Endothelial cell of umbilical vein (primary cell): ENCODE measurements at regions not wholly inside any gene's neighbourhood (a gene's known extent, or its start where the extent isn't known, plus 50 kb on each side); places are given as distances from the start of the nearest gene placed in this dataset.

Experiments
- BruUV-seq: library from RNA; stranded (reverse); fragments of 400-500 nt; replicated peaks from 2 replicates; lab custom pipeline; 2021; lab: Mats Ljungman, UMichigan
- CTCF ChIA-PET: fragments of 300-600, 350-600 bp; sonication (Branson Sonifier 250); formaldehyde crosslinking; loops from one replicate; lab custom pipeline; 2021; ENCODE audit warnings: antibody characterized with exemption, inconsistent platforms; lab: Charles Lee
- POLR2A ChIA-PET: fragments of 300-600, 350-600 bp; sonication (Branson Sonifier 250); formaldehyde crosslinking; loops from one replicate; lab custom pipeline; 2021; ENCODE audit warnings: antibody characterized with exemption, inconsistent platforms; lab: Charles Lee
- DNase-seq: peaks from one replicate; pipeline ENCODE4 v3.0.0-alpha.2; 2011; ENCODE audit warnings: low read depth, low spot score
- FAIRE-seq: peaks from 2 replicates; lab custom pipeline; 2011; peaks lifted over from hg19 to GRCh38; lab: Jason Lieb, UNC
- H2AFZ ChIP-seq: 2 replicates; pipeline ENCODE4 v1.6.0; 2012; ENCODE audit warnings: low read depth, low read length, control low read depth, inconsistent platforms
- H3K27ac ChIP-seq: 2 replicates; pipeline ENCODE4 v1.5.1; 2011; ENCODE audit warnings: low read depth, mild to moderate bottlenecking, control low read depth, low read length, moderate library complexity; ENCODE audit not compliant: insufficient read depth
- H3K27me3 ChIP-seq, 2 experiments: 2 replicates each; pipeline versions ENCODE4 v1.6.0 to v1.6.1; 2011; ENCODE audit warnings: low read length in 2 of 2, mixed read lengths in 1 of 2; ENCODE audit not compliant: control insufficient read depth in 2 of 2, insufficient read depth in 2 of 2
- H3K36me3 ChIP-seq, 2 experiments: 2 replicates in 1 of 2; 3 replicates in 1 of 2; pipeline ENCODE4 v1.5.1; 2011; ENCODE audit warnings: low read length in 2 of 2, mild to moderate bottlenecking in 1 of 2, moderate library complexity in 1 of 2; ENCODE audit not compliant: control insufficient read depth in 2 of 2, insufficient read depth in 2 of 2; ENCODE audit errors: extremely low read depth in 1 of 2
- H3K4me1 ChIP-seq: 3 replicates; pipeline ENCODE4 v1.5.1; 2011; ENCODE audit warnings: mild to moderate bottlenecking, low read length; ENCODE audit not compliant: control insufficient read depth, insufficient read depth; ENCODE audit errors: extremely low read depth
- H3K4me2 ChIP-seq: 2 replicates; pipeline ENCODE4 v1.6.1; 2011; ENCODE audit warnings: low read length, control low read depth, mixed read lengths; ENCODE audit not compliant: insufficient read depth
- H3K4me3 ChIP-seq, 3 experiments: fragments of 200-600 bp in 1 of 3; sonication (generic), shearing (Covaris generic) in 1 of 3; replicated peaks in 1 of 3; 2 replicates each; pipeline ENCODE4 v1.5.1; 2011 to 2016; ENCODE audit warnings: control low read depth in 3 of 3, low read length in 3 of 3, mild to moderate bottlenecking in 2 of 3, inconsistent platforms in 1 of 3, low read depth in 1 of 3, moderate library complexity in 1 of 3; ENCODE audit not compliant: insufficient read depth in 1 of 3
- H3K79me2 ChIP-seq: 2 replicates; pipeline ENCODE4 v1.6.0; 2012; ENCODE audit warnings: low read length, inconsistent platforms; ENCODE audit not compliant: control insufficient read depth, insufficient read depth
- H3K9ac ChIP-seq: replicated peaks from 2 replicates; pipeline ENCODE3; 2011; ENCODE audit warnings: low read length, control low read depth; ENCODE audit not compliant: insufficient read depth; ENCODE audit errors: extremely low read depth
- H3K9me1 ChIP-seq: replicated peaks from 3 replicates; pipeline ENCODE4 v1.6.0; 2011; ENCODE audit warnings: mild to moderate bottlenecking, low read length; ENCODE audit not compliant: control insufficient read depth, insufficient read depth; ENCODE audit errors: extremely low read depth
- H3K9me3 ChIP-seq: replicated peaks from 2 replicates; pipeline ENCODE4 v1.5.1; 2012; ENCODE audit warnings: low read length, inconsistent platforms; ENCODE audit not compliant: control insufficient read depth, insufficient read depth
- H4K20me1 ChIP-seq: replicated peaks from 2 replicates; pipeline ENCODE3; 2011; ENCODE audit warnings: mild to moderate bottlenecking, low read length; ENCODE audit not compliant: control insufficient read depth, insufficient read depth; ENCODE audit errors: extremely low read depth
- CTCF ChIP-seq, 2 donors: IDR thresholded peaks; 1 replicate in 1 of 2; 2 replicates in 1 of 2; pipeline ENCODE4 v1.5.1; 2011; ENCODE audit warnings: low read length in 2 of 2, mild to moderate bottlenecking in 2 of 2, moderate library complexity in 2 of 2, control low read depth in 1 of 2, inconsistent platforms in 1 of 2, low read depth in 1 of 2; ENCODE audit not compliant: insufficient read depth in 1 of 2; ENCODE audit errors: extremely low read depth in 1 of 2
- EZH2 ChIP-seq: IDR thresholded peaks from 2 replicates; pipeline ENCODE4 v1.6.1; 2012; ENCODE audit warnings: borderline replicate concordance, low read depth, mild to moderate bottlenecking, moderate library complexity, low read length, inconsistent platforms; ENCODE audit not compliant: severe bottlenecking
- FOS ChIP-seq: IDR thresholded peaks from 2 replicates; pipeline ENCODE4 v1.6.1; 2011; ENCODE audit warnings: mild to moderate bottlenecking, low read length, moderate library complexity, borderline replicate concordance; ENCODE audit not compliant: insufficient read depth
- GATA2 ChIP-seq: IDR thresholded peaks from 2 replicates; pipeline ENCODE4 v1.7.0; 2011; ENCODE audit warnings: low read depth, mild to moderate bottlenecking, moderate library complexity, mixed read lengths, low read length; ENCODE audit not compliant: insufficient read length, insufficient read depth
- JUN ChIP-seq: IDR thresholded peaks from 2 replicates; pipeline ENCODE4 v1.6.1; 2011; ENCODE audit warnings: borderline replicate concordance, low read depth; ENCODE audit not compliant: insufficient read length, insufficient read depth
- MYC ChIP-seq: IDR thresholded peaks from one replicate; pipeline ENCODE4 v1.6.1; 2011; ENCODE audit warnings: mild to moderate bottlenecking, low read depth, low read length
- POLR2A ChIP-seq: IDR thresholded peaks from 2 replicates; pipeline ENCODE4 v1.6.1; 2012; ENCODE audit warnings: low read depth, mild to moderate bottlenecking, control low read depth, low read length
- POLR2AphosphoS5 ChIP-seq: IDR thresholded peaks from 2 replicates; pipeline ENCODE4 v1.6.1; 2012; ENCODE audit warnings: low read depth, mild to moderate bottlenecking, control low read depth, low read length, moderate library complexity; ENCODE audit not compliant: insufficient read depth
- dilution Hi-C: fragments of 300-500 bp; cut with MboI; formaldehyde crosslinking; loops from one replicate; pipeline ENCODE4 v1.15.0; 2019; ENCODE audit warnings: low sequenced_read_pairs; ENCODE audit not compliant: extremely low pct_ligation_motif_present
- intact Hi-C: fragments of 100-400 bp; cut with micrococcal nuclease; formaldehyde crosslinking; loops from one replicate; pipeline ENCODE4 v1.10.0; 2022
- TF ChIP-seq, protein P1 (sequence below): IDR thresholded peaks from 2 replicates; pipeline ENCODE4 v1.6.1; 2011; ENCODE audit not compliant: insufficient read depth, insufficient read length

DNA sequence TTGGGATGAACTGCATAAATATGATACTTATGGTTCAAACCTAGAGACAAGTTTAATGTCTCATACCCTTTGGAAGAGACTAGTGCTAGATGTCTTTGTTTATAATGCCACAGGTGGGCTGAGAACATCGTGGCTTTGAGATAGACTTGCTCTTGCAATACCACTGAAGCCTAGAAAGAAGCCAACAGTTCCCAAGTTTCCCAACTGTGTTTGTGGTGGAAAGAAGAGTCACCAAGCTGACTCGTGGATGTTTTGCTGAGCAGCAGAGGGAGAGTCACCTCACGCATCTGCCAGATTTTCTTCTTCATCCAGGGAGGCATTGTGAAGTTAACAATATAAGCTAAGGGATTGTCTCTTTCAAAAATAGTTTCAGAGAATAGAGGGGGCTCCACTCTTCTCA, 1076.2 kb downstream of the C4orf33 start:
- no peak overlapping the region for H3K4me3 ChIP-seq
- intact Hi-C loops, result no loop called here
- FAIRE-seq (no peak), DNase-seq (no peak)
- TF ChIP-seq JUN (no peak), CTCF (IDR thresholded peaks at IDR 0.05; ENCODE audit: extremely low read depth in 1 of 2, insufficient read depth in 1 of 2, low read depth in 1 of 2, low read length in 2 of 2) (no peak), POLR2AphosphoS5 (no peak), FOS (no peak), POLR2A (no peak)
- TF ChIP-seq, protein P1, sequence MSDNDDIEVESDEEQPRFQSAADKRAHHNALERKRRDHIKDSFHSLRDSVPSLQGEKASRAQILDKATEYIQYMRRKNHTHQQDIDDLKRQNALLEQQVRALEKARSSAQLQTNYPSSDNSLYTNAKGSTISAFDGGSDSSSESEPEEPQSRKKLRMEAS, result no peak
- ChIA-PET CTCF (no interaction called here), POLR2A (no interaction called here)
- H3K9me3 ChIP-seq, result no peaks in the 10 kb centered on the region
- dilution Hi-C loops, result no loop called here
- no peaks in the 10 kb centered on the region for H3K27me3 ChIP-seq
- no peaks in the 10 kb centered on the region for H3K9me1 ChIP-seq
- no TSS peak for BruUV-seq
- no peaks in the 10 kb centered on the region for H3K79me2 ChIP-seq
- no peaks in the 10 kb centered on the region for H3K36me3 ChIP-seq
- H3K4me2 ChIP-seq, result no peak overlapping the region
- H4K20me1 ChIP-seq, result no peaks in the 10 kb centered on the region
- H2AFZ ChIP-seq, result no peak overlapping the region
- no peak overlapping the region for H3K27ac ChIP-seq
- no peaks in the 10 kb centered on the region for H3K4me1 ChIP-seq
- no peak overlapping the region for H3K9ac ChIP-seq

DNA sequence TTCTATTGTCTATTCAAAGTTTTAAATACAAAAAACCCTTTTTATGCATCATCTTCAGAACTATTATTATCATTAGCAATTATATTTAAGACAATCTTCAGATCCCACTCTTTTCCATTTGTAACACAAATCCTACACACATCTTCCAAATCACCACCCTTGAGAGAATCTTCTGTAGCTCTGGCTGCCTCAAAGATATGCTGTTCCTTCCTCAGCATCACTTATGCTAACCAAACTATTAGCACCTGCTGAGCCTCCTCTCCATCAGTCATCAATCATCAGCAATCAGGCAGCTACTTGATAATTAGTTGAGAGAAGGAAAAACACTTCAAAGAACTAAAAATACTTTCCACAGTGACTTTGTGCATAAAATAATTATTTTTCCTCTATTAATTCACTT, 1082.2 kb downstream of the C4orf33 start:
- Histone ChIP-seq H3K27ac (no peak overlapping the region), H3K9ac (no peak overlapping the region), H3K9me1 (no peaks in the 10 kb centered on the region), H3K36me3 (no peaks in the 10 kb centered on the region), H3K27me3 (no peaks in the 10 kb centered on the region), H2AFZ (no peak overlapping the region), H3K4me3 (no peak overlapping the region), H3K79me2 (no peaks in the 10 kb centered on the region), H3K4me1 (no peaks in the 10 kb centered on the region), H4K20me1 (no peaks in the 10 kb centered on the region), H3K9me3 (no peaks in the 10 kb centered on the region), H3K4me2 (no peak overlapping the region)
- CTCF ChIA-PET, result no interaction called here
- FAIRE-seq (no peak), DNase-seq (no peak)
- TF ChIP-seq FOS (no peak), GATA2 (no peak), MYC (no peak), EZH2 (no peak), POLR2A (no peak), POLR2AphosphoS5 (no peak), CTCF (IDR thresholded peaks at IDR 0.05; ENCODE audit: extremely low read depth in 1 of 2, insufficient read depth in 1 of 2, low read depth in 1 of 2, low read length in 2 of 2) (no peak), JUN (no peak)
- TF ChIP-seq, protein P1, result no peak
- POLR2A ChIA-PET, result no interaction called here
- dilution Hi-C loops (no loop called here), intact Hi-C loops (no loop called here)
- no TSS peak for BruUV-seq
